Fibroblast of pulmonary artery (primary cell): ENCODE measurements at regions not wholly inside any gene's neighbourhood (a gene's known extent, or its start where the extent isn't known, plus 50 kb on each side); places are given as distances from the start of the nearest gene placed in this dataset.

Source experiments
- DNase-seq: peaks from one replicate; pipeline ENCODE4 v3.0.0-alpha.2; 2010; ENCODE audit warnings: low read depth
- H3K4me3 ChIP-seq: replicated peaks from 2 replicates; pipeline ENCODE4 v1.5.1; 2011; ENCODE audit warnings: low read depth, mild to moderate bottlenecking, control low read depth, low read length, moderate library complexity
- CTCF ChIP-seq: IDR thresholded peaks from 2 replicates; pipeline ENCODE4 v1.5.1; 2011; ENCODE audit warnings: mild to moderate bottlenecking, control low read depth, low read length, inconsistent platforms; ENCODE audit errors: missing control alignments

- no peak for DNase-seq
- no peak for TF ChIP-seq CTCF
- H3K4me3 ChIP-seq, result no peak overlapping the region
These were observed 134.5 kb upstream of the FSTL4 start for GRCh38 chr5:133746834-133747233.

GRCh38 chr5:133744960-133745308 is 132.6 kb upstream of the FSTL4 start:
- no peak overlapping the region for H3K4me3 ChIP-seq
- TF ChIP-seq CTCF, result no peak
- DNase-seq, result no peak

- no peak for TF ChIP-seq CTCF
- no peak overlapping the region for H3K4me3 ChIP-seq
- DNase-seq, result no peak
These were observed 132.0 kb upstream of the FSTL4 start for GRCh38 chr5:133744051-133744959.

- no peak for DNase-seq
- H3K4me3 ChIP-seq, result no peak overlapping the region
- TF ChIP-seq CTCF, result no peak
These were observed 130.2 kb upstream of the FSTL4 start for GRCh38 chr5:133742431-133742988.

- no peak for DNase-seq
- no peak overlapping the region for H3K4me3 ChIP-seq
- TF ChIP-seq CTCF, result no peak
These were observed 129.5 kb upstream of the FSTL4 start for GRCh38 chr5:133741818-133742355.

- no peak for TF ChIP-seq CTCF
- no peak for DNase-seq
These were observed 129.1 kb upstream of the FSTL4 start for GRCh38 chr5:133741396-133741795.

More at GRCh38 chr5:133741396-133741795, 129.1 kb upstream of the FSTL4 start:
- H3K4me3 ChIP-seq, result no peak overlapping the region
